HL-60 (cell line): ENCODE measurements at regions not wholly inside any gene's neighbourhood (a gene's known extent, or its start where the extent isn't known, plus 50 kb on each side); places are given as distances from the start of the nearest gene placed in this dataset.

Experiments
- GABPA ChIP-seq: IDR thresholded peaks from 2 replicates; pipeline ENCODE4 v1.6.1; 2012; ENCODE audit warnings: low read depth
- POLR2AphosphoS5 ChIP-seq: IDR thresholded peaks from 2 replicates; pipeline ENCODE4 v1.6.1; 2012; ENCODE audit warnings: low read depth
- SPI1 ChIP-seq: IDR thresholded peaks from 2 replicates; pipeline ENCODE4 v1.6.1; 2012; ENCODE audit warnings: low read depth, mild to moderate bottlenecking, borderline replicate concordance
- TF ChIP-seq, protein P1 (sequence below): IDR thresholded peaks from one replicate; pipeline ENCODE4 v1.5.1; 2011; ENCODE audit warnings: low read length, control low read depth, inconsistent platforms; ENCODE audit not compliant: insufficient read depth
- TF ChIP-seq, protein P2 (sequence below): IDR thresholded peaks from 2 replicates; pipeline ENCODE4 v1.6.1; 2012; ENCODE audit warnings: low read depth; ENCODE audit not compliant: insufficient replicate concordance

DNA sequence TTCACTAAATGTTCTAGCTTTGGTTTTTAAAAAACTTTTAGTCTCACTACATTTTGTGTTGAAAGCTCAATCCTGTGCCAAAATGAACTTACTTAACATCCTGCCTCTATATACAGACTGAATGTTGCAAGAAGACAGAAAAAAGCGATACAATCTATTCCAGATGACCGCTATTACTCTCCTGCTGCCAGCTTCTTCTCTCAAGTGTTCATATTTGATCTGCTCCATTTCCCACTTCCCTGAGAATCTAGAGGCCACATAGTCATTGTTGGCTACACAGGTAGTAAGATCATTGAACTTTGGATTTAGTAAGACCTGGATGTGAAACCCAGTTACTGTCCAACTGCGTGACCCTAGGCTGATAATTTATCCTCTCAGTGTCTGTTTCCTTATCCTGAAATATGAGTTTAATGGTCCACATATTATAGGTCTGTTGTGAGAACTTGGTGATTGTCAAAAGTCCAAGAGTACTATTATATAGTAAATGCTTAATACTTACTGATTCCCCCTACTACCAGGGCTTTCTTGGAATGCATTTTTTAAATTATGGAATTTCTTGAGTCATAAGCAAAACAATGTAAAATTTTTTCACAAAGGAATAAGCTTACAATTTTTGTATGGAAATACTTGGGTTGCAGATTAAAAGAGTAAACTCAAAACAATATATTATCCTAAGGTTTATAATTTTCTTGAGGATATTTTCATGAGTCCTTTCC, 976.8 kb upstream of the ADGRL3 start:
- TF ChIP-seq, protein P1, sequence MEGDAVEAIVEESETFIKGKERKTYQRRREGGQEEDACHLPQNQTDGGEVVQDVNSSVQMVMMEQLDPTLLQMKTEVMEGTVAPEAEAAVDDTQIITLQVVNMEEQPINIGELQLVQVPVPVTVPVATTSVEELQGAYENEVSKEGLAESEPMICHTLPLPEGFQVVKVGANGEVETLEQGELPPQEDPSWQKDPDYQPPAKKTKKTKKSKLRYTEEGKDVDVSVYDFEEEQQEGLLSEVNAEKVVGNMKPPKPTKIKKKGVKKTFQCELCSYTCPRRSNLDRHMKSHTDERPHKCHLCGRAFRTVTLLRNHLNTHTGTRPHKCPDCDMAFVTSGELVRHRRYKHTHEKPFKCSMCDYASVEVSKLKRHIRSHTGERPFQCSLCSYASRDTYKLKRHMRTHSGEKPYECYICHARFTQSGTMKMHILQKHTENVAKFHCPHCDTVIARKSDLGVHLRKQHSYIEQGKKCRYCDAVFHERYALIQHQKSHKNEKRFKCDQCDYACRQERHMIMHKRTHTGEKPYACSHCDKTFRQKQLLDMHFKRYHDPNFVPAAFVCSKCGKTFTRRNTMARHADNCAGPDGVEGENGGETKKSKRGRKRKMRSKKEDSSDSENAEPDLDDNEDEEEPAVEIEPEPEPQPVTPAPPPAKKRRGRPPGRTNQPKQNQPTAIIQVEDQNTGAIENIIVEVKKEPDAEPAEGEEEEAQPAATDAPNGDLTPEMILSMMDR: no peak
- no peak for TF ChIP-seq POLR2AphosphoS5
- TF ChIP-seq, protein P2, sequence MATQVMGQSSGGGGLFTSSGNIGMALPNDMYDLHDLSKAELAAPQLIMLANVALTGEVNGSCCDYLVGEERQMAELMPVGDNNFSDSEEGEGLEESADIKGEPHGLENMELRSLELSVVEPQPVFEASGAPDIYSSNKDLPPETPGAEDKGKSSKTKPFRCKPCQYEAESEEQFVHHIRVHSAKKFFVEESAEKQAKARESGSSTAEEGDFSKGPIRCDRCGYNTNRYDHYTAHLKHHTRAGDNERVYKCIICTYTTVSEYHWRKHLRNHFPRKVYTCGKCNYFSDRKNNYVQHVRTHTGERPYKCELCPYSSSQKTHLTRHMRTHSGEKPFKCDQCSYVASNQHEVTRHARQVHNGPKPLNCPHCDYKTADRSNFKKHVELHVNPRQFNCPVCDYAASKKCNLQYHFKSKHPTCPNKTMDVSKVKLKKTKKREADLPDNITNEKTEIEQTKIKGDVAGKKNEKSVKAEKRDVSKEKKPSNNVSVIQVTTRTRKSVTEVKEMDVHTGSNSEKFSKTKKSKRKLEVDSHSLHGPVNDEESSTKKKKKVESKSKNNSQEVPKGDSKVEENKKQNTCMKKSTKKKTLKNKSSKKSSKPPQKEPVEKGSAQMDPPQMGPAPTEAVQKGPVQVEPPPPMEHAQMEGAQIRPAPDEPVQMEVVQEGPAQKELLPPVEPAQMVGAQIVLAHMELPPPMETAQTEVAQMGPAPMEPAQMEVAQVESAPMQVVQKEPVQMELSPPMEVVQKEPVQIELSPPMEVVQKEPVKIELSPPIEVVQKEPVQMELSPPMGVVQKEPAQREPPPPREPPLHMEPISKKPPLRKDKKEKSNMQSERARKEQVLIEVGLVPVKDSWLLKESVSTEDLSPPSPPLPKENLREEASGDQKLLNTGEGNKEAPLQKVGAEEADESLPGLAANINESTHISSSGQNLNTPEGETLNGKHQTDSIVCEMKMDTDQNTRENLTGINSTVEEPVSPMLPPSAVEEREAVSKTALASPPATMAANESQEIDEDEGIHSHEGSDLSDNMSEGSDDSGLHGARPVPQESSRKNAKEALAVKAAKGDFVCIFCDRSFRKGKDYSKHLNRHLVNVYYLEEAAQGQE: no peak
- TF ChIP-seq GABPA: no peak
- no peak for TF ChIP-seq SPI1
